ENCODE measurements at regions not wholly inside any gene's neighbourhood (a gene's known extent, or its start where the extent isn't known, plus 50 kb on each side); places are given as distances from the start of the nearest gene placed in this dataset.

GRCh38 chr20:3311623-3312022 is 72.6 kb upstream of the SLC4A11 start:
- no peak for DNase-seq (ENCODE audit: low read depth in 2 of 2)

GRCh38 chr20:3309226-3309625 is 70.2 kb upstream of the SLC4A11 start:
- no peak for DNase-seq (ENCODE audit: low read depth in 2 of 2)

- DNase-seq (ENCODE audit: low read depth in 2 of 2), result no peak
Measured at GRCh38 chr20:3307725-3308124, 68.7 kb upstream of the SLC4A11 start.

GRCh38 chr20:3307078-3307477 is 68.1 kb upstream of the SLC4A11 start:
- no peak for DNase-seq (ENCODE audit: low read depth in 2 of 2)

- DNase-seq (ENCODE audit: low read depth in 2 of 2), result no peak
Measured at GRCh38 chr20:3306068-3306467, 67.1 kb upstream of the SLC4A11 start.

GRCh38 chr20:3304456-3304855 is 65.5 kb upstream of the SLC4A11 start:
- no peak for DNase-seq (ENCODE audit: low read depth in 2 of 2)

- no peak for DNase-seq (ENCODE audit: low read depth in 2 of 2)
Measured at GRCh38 chr20:3297079-3297378, 58.0 kb upstream of the SLC4A11 start.

GRCh38 chr20:3296261-3297078 is 57.5 kb upstream of the SLC4A11 start:
- no peak for DNase-seq (ENCODE audit: low read depth in 2 of 2)

Data from fibroblast of skin of left biceps (primary cell).